Panc1 (cell line): ENCODE measurements at regions not wholly inside any gene's neighbourhood (a gene's known extent, or its start where the extent isn't known, plus 50 kb on each side); places are given as distances from the start of the nearest gene placed in this dataset.

Experiments used
- ATAC-seq: fragments of 200-7000 bp; cut with Tn5 transposase; 2 replicates; pipeline ENCODE4 v1.9.1; 2020; ENCODE audit warnings: mild to moderate bottlenecking, moderate library complexity
- BruUV-seq: library from RNA; stranded (reverse); fragments of 400-500 nt; replicated peaks from 2 replicates; lab custom pipeline; 2021; lab: Mats Ljungman, UMichigan
- CTCF ChIA-PET: fragments of 300-600 bp; sonication (Branson Sonifier 250); formaldehyde crosslinking; loops from one replicate; lab custom pipeline; 2022; ENCODE audit warnings: antibody characterized with exemption; lab: Charles Lee
- POLR2A ChIA-PET: fragments of 300-600 bp; sonication (Branson Sonifier 250); formaldehyde crosslinking; loops from one replicate; lab custom pipeline; 2022; ENCODE audit warnings: antibody characterized with exemption; lab: Charles Lee
- DNase-seq: peaks from one replicate; pipeline ENCODE4 v3.0.0-alpha.2; 2010; ENCODE audit warnings: low read depth, low spot score
- H3K27ac ChIP-seq: 2 replicates; pipeline ENCODE4 v1.5.1; 2011; ENCODE audit warnings: mild to moderate bottlenecking, low read length, inconsistent platforms
- H3K27me3 ChIP-seq: fragments of 200-500 bp; sonication (Bioruptor generic); 2 replicates; pipeline ENCODE4 v1.6.0; 2014; ENCODE audit warnings: low read length, inconsistent platforms; ENCODE audit not compliant: control insufficient read depth, insufficient read depth
- H3K36me3 ChIP-seq: fragments of 200-500 bp; sonication (Bioruptor generic); 2 replicates; pipeline ENCODE4 v1.5.1; 2014; ENCODE audit warnings: inconsistent platforms, mild to moderate bottlenecking, low read length, moderate library complexity; ENCODE audit not compliant: control insufficient read depth, insufficient read depth
- H3K4me1 ChIP-seq: 2 replicates; pipeline ENCODE4 v1.5.1; 2011; ENCODE audit warnings: inconsistent platforms, mild to moderate bottlenecking, low read length, moderate library complexity; ENCODE audit not compliant: control insufficient read depth, insufficient read depth
- H3K4me3 ChIP-seq, 2 experiments: 2 replicates each; pipeline ENCODE4 v1.5.1; 2011 to 2012; ENCODE audit warnings: low read depth in 2 of 2, low read length in 2 of 2, mild to moderate bottlenecking in 2 of 2, inconsistent platforms in 1 of 2, moderate library complexity in 1 of 2
- H3K9me3 ChIP-seq: fragments of 200-500 bp; sonication (Bioruptor generic); 2 replicates; pipeline ENCODE4 v1.5.1; 2014; ENCODE audit warnings: low read depth, mild to moderate bottlenecking, inconsistent platforms, low read length, moderate library complexity; ENCODE audit not compliant: control insufficient read depth, insufficient read depth
- POLR2AphosphoS5 ChIP-seq: IDR thresholded peaks from 2 replicates; pipeline ENCODE4 v1.6.1; 2012; ENCODE audit warnings: mild to moderate bottlenecking, low read depth, low read length, moderate library complexity
- SIN3A ChIP-seq: IDR thresholded peaks from 2 replicates; pipeline ENCODE4 v1.6.1; 2012; ENCODE audit warnings: low read depth, mild to moderate bottlenecking, low read length, moderate library complexity, borderline replicate concordance; ENCODE audit not compliant: insufficient read depth
- TCF7L2 ChIP-seq: IDR thresholded peaks from 2 replicates; pipeline ENCODE4 v1.6.1; 2011; ENCODE audit warnings: mild to moderate bottlenecking, low read depth, low read length, inconsistent platforms
- in situ Hi-C: cut with HindIII; loops from 2 replicates; pipeline ENCODE4 v1.10.0; 2016; ENCODE audit warnings: low sequenced_read_pairs, low pct_unique_long_range_greater_than_20kb
- intact Hi-C: fragments of 100-400 bp; cut with micrococcal nuclease; formaldehyde crosslinking; loops from one replicate; pipeline ENCODE4 v1.10.0; 2022; ENCODE audit not compliant: unreplicated experiment
- TF ChIP-seq, protein P1 (sequence below): fragments of 450-650 bp; IDR thresholded peaks from 2 replicates; pipeline ENCODE4 v1.5.1; 2017; ENCODE audit warnings: mild to moderate bottlenecking
- TF ChIP-seq, protein P2 (sequence below), 2 experiments: IDR thresholded peaks; 2 replicates each; pipeline ENCODE4 v1.6.1; 2011 to 2012; ENCODE audit warnings: low read depth in 2 of 2, control low read depth in 1 of 2, low read length in 1 of 2, mild to moderate bottlenecking in 1 of 2, moderate library complexity in 1 of 2; ENCODE audit not compliant: insufficient read depth in 1 of 2

DNA sequence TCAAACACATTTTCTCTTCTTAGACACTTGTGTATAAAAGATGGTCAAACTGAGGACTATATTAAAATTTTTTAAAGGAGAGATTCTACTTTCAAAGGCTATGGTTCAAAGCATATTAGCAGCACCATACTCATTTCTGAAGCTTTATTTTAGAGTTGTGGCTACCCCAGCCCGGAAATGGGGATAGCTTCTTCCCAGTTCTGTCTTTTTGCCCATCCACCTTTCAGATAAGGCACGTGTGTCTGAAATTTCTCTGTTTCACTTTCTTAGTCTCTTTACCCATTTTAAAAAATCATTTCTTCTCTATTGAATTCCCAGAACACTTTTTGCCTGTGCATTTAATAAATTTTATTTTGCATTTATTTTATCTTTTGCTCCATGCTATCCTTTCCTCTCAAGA, 431.5 kb downstream of the RNF144A start:
- Histone ChIP-seq H3K36me3 (no peaks in the 10 kb centered on the region), H3K9me3 (no peaks in the 10 kb centered on the region), H3K27me3 (no peaks in the 10 kb centered on the region), H3K4me1 (no peaks in the 10 kb centered on the region), H3K4me3 (no peak overlapping the region), H3K27ac (no peak overlapping the region)
- in situ Hi-C loops (no loop called here), intact Hi-C loops (no loop called here)
- ChIA-PET POLR2A (no interaction called here), CTCF (no interaction called here)
- TF ChIP-seq, protein P1, sequence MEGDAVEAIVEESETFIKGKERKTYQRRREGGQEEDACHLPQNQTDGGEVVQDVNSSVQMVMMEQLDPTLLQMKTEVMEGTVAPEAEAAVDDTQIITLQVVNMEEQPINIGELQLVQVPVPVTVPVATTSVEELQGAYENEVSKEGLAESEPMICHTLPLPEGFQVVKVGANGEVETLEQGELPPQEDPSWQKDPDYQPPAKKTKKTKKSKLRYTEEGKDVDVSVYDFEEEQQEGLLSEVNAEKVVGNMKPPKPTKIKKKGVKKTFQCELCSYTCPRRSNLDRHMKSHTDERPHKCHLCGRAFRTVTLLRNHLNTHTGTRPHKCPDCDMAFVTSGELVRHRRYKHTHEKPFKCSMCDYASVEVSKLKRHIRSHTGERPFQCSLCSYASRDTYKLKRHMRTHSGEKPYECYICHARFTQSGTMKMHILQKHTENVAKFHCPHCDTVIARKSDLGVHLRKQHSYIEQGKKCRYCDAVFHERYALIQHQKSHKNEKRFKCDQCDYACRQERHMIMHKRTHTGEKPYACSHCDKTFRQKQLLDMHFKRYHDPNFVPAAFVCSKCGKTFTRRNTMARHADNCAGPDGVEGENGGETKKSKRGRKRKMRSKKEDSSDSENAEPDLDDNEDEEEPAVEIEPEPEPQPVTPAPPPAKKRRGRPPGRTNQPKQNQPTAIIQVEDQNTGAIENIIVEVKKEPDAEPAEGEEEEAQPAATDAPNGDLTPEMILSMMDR = no peak
- no peak for TF ChIP-seq TCF7L2
- TF ChIP-seq, protein P2, sequence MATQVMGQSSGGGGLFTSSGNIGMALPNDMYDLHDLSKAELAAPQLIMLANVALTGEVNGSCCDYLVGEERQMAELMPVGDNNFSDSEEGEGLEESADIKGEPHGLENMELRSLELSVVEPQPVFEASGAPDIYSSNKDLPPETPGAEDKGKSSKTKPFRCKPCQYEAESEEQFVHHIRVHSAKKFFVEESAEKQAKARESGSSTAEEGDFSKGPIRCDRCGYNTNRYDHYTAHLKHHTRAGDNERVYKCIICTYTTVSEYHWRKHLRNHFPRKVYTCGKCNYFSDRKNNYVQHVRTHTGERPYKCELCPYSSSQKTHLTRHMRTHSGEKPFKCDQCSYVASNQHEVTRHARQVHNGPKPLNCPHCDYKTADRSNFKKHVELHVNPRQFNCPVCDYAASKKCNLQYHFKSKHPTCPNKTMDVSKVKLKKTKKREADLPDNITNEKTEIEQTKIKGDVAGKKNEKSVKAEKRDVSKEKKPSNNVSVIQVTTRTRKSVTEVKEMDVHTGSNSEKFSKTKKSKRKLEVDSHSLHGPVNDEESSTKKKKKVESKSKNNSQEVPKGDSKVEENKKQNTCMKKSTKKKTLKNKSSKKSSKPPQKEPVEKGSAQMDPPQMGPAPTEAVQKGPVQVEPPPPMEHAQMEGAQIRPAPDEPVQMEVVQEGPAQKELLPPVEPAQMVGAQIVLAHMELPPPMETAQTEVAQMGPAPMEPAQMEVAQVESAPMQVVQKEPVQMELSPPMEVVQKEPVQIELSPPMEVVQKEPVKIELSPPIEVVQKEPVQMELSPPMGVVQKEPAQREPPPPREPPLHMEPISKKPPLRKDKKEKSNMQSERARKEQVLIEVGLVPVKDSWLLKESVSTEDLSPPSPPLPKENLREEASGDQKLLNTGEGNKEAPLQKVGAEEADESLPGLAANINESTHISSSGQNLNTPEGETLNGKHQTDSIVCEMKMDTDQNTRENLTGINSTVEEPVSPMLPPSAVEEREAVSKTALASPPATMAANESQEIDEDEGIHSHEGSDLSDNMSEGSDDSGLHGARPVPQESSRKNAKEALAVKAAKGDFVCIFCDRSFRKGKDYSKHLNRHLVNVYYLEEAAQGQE (IDR thresholded peaks at IDR 0.05; ENCODE audit: insufficient read depth in 1 of 2, low read depth in 2 of 2, low read length in 1 of 2) = no peak
- no peak for TF ChIP-seq POLR2AphosphoS5
- TF ChIP-seq SIN3A = no peak
- ATAC-seq (no peak), DNase-seq (no peak)
- BruUV-seq = no TSS peak

DNA sequence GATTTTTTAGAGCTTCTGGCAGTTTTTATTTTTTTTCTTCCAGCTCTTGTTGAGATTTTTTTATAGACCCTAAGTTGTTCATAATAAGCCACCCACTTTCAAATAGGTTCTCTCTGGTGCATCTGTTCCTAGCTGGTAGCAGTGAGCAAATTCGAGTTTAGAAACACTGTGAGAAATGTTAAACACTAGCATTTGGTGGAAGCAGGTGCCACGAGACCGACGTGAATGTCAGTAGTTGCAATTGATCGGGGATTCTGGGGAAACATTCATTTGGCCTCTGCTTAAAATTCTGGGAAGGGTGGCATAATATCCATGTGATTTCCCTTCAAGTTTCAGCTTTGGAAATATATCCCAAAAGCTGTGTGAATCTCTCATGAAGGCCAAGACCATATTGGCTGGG, 435.0 kb downstream of the RNF144A start:
- in situ Hi-C loops (no loop called here), intact Hi-C loops (no loop called here)
- Histone ChIP-seq H3K27ac (no peak overlapping the region), H3K36me3 (no peaks in the 10 kb centered on the region), H3K9me3 (no peaks in the 10 kb centered on the region), H3K27me3 (no peaks in the 10 kb centered on the region), H3K4me3 (no peak overlapping the region), H3K4me1 (no peaks in the 10 kb centered on the region)
- ATAC-seq (no peak), DNase-seq (no peak)
- TF ChIP-seq, protein P1 = no peak
- no peak for TF ChIP-seq POLR2AphosphoS5
- TF ChIP-seq, protein P2 (IDR thresholded peaks at IDR 0.05; ENCODE audit: insufficient read depth in 1 of 2, low read depth in 2 of 2, low read length in 1 of 2) = no peak
- TF ChIP-seq TCF7L2 = no peak
- no peak for TF ChIP-seq SIN3A
- ChIA-PET CTCF (no interaction called here), POLR2A (no interaction called here)
- no TSS peak for BruUV-seq
